ENCODE measurements at regions not wholly inside any gene's neighbourhood (a gene's known extent, or its start where the extent isn't known, plus 50 kb on each side); places are given as distances from the start of the nearest gene placed in this dataset.
"Not testable (repeated sequence)": the region's sequence is repeated elsewhere in the genome, so short reads cannot be mapped to it uniquely, and the experiment has no call there.

- DNase-seq, result no peak
Measured at GRCh38 chr5:123976379-123977033, 464.5 kb downstream of the CSNK1G3 start.

- not testable (repeated sequence) for DNase-seq
Measured at GRCh38 chr5:123975521-123975920, 463.5 kb downstream of the CSNK1G3 start.

GRCh38 chr5:123966781-123967180 lies 454.8 kb downstream of the CSNK1G3 start:
- DNase-seq, result peak; percentile 36

DNA sequence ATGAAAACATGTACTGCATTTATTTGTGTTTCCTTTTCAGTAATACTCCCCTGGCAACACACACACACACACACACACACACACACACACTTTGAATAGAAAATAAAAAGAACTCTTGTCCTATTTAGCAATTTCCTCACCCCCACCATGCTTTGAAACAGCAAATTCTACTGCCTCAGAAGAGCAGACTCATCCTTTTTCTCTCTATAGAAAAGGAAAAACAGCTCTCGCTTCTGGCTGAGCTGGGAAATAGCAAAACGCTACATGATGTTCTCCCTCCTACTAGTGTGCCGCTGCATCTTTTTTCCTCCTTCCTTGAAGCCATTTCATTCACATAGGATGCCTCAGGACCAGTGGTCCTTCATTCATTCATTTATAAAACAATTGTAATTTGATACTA lies 453.6 kb downstream of the CSNK1G3 start:
- no peak for DNase-seq

GRCh38 chr5:123964884-123965283 lies 452.9 kb downstream of the CSNK1G3 start:
- no peak for DNase-seq

DNA sequence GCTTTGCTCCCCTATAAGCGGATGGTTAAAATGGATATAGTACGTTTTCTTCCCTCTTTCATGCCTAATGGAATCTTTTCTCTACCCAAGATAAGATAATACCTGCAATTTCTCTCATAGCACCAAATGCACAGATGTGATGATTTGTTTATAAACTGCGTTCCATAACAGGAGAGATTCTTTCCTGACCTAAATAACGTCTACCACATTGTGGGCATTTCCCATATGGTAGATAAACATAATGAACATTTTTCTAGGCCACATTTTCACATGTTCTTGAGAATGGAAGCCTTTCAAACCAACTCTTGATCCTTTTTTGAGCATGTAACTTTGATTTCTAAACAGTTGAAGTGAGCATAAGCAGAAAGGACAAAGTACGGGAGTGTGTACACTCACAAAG lies 448.5 kb downstream of the CSNK1G3 start:
- no peak for DNase-seq

DNA sequence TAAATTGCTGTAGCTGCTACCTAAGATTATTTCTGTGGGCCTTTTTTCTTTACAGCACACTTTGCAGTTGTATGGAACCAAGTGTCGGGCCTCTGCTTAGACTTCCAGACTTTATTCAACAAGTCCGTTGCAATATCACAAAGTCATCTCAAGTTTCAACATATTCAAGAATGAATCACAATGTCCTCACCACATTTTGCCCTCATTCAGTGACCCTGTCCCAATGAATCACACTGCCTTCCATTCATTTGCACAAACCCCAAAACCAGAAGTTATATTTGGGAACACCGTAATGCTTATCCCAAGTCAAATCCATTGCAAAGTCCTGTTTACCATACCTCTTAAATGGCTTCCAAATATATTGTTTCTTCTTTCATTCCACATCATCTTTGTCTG lies 439.6 kb downstream of the CSNK1G3 start:
- DNase-seq, result no peak

- DNase-seq, result no peak
Measured at GRCh38 chr5:123950701-123951581, 439.0 kb downstream of the CSNK1G3 start.

DNA sequence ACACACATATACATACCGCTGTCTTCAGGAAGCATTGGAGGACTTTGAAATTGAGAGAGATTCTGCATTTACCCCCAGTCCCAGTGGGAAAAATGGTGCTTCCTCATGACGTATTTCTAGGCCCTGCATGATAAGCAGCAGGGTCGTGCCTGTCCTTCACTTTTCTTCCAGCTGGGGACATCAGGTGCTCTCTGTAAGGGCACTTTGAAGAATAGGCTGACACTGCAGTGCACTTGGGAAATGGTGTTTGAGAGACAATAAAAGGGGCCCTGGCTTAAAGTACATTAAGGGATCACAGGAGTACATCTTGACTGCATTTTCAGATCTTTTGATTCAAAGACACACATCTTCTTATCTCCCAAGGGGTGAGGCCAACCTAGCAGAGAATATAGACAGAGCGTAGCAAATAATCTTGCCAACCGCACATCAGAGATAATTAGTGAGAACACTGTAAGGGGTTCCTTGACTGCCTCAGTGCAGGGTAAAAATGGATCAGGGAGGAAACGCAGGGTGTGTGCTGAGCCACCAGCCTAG lies 437.9 kb downstream of the CSNK1G3 start:
- DNase-seq, result no peak

DNA sequence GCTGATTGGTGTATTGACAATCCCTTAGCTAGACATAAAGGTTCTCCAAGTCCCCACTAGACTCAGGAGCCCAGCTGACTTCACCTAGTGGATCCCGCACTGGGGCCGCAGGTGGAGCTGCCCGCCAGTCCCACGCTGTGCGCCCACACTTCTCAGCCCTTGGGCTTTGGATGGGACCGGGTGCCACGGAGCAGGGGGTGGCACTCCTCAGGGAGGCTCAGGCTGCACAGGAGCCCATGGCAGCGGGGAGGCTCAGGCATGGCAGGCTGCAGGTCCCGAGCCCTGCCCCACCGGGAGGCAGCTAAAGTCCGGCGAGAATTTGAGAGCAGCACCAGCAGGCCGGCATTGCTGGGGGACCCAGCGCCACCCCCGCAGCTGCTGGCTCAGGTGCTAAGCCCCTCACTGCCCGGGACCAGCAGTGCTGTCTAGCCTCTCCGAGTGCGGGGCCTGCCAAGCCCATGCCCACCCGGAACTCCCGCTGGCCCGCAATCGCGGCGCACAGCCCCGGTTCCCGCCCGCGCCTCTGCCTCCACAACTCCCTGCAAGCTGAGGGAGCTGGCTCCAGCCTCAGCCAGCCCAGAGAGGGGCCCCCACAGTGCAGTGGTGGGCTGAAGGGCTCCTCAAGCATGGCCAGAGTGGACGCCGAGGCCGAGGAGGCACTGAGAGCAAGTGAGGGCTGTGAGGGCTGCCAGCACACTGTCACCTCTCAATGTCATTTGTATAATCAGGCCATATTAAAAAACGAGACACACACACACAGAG lies 437.2 kb downstream of the CSNK1G3 start:
- DNase-seq, result no peak

- no peak for DNase-seq
Measured at GRCh38 chr5:123947797-123948196, 435.8 kb downstream of the CSNK1G3 start.

- no peak for DNase-seq
Measured at GRCh38 chr5:123945548-123945947, 433.6 kb downstream of the CSNK1G3 start.

DNA sequence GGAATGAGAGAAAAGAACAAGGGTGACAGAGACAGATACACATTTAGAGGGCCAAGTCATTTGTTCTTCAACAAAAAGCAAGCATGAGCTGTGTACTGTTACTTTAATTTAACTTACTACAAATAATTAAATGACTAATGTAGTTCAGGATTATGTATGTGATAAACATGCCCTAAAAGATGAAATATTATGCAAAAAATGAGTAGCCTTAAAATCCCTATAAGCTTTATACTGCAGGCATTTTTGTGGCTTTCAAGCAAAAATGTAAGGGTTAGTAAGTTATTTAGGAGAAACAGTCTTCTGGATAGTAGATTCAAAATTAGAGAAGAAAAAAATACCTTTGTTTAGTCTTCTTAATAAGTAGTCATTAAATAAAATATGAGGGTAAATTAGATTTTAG lies 431.2 kb downstream of the CSNK1G3 start:
- DNase-seq, result no peak

GRCh38 chr5:123940416-123940815 lies 428.4 kb downstream of the CSNK1G3 start:
- no peak for DNase-seq

DNA sequence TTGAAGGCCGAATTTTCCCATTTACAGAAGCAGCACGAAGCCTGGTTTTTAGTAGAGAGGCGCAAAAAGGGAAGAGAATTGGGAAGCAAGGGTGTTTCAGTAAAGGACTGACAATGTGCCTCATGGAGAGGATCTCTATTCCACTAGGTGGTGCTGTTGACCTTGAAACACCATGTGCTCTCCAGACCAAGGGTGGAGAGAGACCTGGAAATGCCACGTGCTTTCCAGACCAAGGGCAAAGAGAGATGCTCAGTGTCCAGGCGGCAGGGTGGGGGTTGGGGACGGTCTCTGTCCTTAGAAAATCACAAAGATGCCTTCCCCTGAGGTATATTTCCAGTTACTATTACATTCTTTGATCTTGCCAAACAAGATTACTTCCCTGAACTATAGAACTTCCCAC lies 425.3 kb downstream of the CSNK1G3 start:
- peak; percentile 87 for DNase-seq

DNA sequence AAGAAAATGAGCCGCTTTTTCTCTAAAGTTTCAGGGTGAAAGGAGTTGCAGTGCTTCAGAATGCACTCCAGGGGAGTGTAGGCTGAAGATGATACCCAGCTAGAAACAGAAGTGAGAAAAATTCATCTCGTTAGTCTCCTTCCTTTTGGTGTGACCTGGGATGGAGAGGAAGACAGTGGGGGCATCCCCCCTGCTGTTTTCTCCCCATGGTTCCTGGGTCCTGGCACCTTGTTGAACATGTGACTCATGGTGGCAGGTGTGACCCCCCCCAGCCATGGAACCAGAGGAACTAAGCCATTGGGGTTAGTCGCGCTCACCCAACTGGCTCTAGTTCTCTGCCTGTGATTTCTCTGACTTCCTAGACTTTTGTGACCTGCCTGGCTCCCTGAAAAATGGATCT lies 424.6 kb downstream of the CSNK1G3 start:
- peak; percentile 28 for DNase-seq

DNA sequence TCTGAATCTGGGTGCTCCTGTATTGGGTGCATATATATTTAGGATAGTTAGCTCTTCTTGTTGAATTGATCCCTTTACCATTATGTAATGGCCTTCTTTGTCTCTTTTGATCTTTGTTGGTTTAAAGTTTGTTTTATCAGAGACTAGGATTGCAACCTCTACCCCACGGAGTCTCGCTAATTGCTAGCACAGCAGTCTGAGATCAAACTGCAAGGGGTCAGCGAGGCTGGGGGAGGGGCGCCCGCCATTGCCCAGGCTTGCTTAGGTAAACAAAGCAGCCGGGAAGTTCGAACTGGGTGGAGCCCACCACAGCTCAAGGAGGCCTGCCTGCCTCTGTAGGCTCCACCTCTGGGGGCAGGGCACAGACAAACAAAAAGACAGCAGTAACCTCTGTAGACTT lies 421.8 kb downstream of the CSNK1G3 start:
- DNase-seq, result not testable (repeated sequence)

- no peak for DNase-seq
Measured at GRCh38 chr5:123929055-123929474, 417.1 kb downstream of the CSNK1G3 start.

- no peak for DNase-seq
Measured at GRCh38 chr5:123928401-123928800, 416.4 kb downstream of the CSNK1G3 start.

DNA sequence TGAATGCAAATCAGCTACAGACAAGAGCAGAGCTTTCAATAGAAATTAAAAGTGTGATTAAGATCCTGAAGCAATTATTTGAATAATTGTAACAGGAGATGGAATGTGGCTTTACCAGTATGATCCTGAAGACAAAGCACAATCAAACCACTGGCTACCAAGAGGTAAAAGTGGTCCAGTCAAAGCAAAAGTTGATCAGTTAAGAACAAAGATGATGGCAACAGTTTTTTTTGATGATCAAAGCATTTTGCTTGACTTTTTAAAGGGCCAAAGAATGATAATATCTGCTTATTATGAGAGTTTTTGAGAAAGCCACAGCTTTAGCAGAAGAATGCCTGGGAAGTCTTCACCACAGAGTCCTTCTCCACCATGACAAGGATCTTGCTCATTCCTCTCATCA lies 409.2 kb downstream of the CSNK1G3 start:
- no peak for DNase-seq

- DNase-seq, result no peak
Measured at GRCh38 chr5:123916345-123917121, 404.6 kb downstream of the CSNK1G3 start.

DNA sequence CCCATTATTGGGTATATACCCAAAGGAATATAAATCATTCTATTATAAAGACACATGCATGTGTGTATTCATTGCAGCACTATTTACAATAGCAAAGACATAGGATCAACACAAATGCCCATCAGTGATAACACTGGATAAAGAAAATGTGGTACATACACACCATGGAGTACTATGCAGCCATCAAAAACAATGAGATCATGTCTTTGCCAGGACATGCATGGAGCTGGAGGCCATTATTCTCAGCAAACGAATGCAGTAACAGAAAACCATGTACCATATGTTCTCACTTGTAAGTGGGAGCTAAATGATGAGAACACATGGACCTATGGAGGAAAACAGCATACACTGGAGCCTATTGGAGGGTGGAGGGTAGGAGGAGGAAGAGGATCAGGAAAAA lies 402.4 kb downstream of the CSNK1G3 start:
- DNase-seq, result no peak

DNA sequence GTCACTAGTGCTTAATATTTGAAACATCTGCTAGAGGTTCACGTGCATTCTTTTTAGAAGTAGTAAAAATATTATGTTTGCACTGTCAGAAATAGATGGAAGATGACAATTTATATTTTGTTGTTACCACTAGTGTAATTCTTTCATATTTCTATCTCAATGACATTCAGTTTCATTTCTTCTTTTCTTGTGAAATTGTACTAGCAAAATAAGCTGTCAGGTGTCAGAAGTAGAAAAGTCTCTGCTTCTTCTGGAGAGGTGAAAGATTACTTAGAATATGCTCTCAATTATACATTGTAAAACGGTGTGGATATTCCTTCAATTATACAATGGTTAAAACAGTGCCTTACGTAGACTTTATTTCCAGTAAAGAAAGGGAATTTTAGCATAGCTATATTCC lies 395.4 kb downstream of the CSNK1G3 start:
- DNase-seq, result no peak
